MM.1S (cell line): ENCODE measurements at regions not wholly inside any gene's neighbourhood (a gene's known extent, or its start where the extent isn't known, plus 50 kb on each side); places are given as distances from the start of the nearest gene placed in this dataset.

Experiments
- CTCF ChIP-seq: fragments of 300-600 bp; sonication (generic); IDR thresholded peaks from 2 replicates; pipeline ENCODE4 v1.5.1; 2016; ENCODE audit warnings: antibody characterized with exemption, low read length, mixed read lengths
- EZH2 ChIP-seq: fragments of 300-600 bp; sonication (generic); optimal IDR thresholded peaks from 2 replicates; pipeline ENCODE3; 2017; ENCODE audit warnings: low read depth, mild to moderate bottlenecking, antibody characterized with exemption, low read length, mixed read lengths

- TF ChIP-seq CTCF (no peak), EZH2 (no peak)
Measured at GRCh38 chr7:128145191-128145590, 95.9 kb upstream of the LEP start.
